ENCODE measurements at regions not wholly inside any gene's neighbourhood (a gene's known extent, or its start where the extent isn't known, plus 50 kb on each side); places are given as distances from the start of the nearest gene placed in this dataset.

DNA sequence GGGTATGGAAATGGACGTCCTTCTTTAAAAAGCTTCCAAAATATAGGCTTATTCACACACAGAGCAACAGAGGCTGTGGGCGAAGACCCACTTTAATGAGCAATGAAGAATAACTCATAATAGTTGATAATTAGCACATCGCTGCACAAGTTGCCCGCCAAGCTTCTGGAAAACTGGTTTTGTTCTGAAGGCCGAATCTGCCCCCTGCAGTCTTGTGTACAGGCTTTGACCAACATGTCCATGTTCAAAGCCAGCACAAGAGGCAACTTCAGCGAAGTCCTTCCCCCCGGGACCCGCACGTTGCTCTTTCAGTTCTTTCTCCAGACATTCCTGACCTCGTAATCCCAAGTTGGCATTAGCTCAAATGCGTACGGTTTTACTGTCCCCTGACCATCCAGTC is 73.3 kb downstream of the IRX5 start (continued):
- TF ChIP-seq, protein P1, sequence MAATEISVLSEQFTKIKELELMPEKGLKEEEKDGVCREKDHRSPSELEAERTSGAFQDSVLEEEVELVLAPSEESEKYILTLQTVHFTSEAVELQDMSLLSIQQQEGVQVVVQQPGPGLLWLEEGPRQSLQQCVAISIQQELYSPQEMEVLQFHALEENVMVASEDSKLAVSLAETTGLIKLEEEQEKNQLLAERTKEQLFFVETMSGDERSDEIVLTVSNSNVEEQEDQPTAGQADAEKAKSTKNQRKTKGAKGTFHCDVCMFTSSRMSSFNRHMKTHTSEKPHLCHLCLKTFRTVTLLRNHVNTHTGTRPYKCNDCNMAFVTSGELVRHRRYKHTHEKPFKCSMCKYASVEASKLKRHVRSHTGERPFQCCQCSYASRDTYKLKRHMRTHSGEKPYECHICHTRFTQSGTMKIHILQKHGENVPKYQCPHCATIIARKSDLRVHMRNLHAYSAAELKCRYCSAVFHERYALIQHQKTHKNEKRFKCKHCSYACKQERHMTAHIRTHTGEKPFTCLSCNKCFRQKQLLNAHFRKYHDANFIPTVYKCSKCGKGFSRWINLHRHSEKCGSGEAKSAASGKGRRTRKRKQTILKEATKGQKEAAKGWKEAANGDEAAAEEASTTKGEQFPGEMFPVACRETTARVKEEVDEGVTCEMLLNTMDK (IDR thresholded peaks at IDR 0.05; ENCODE audit: borderline replicate concordance, insufficient read depth, low read depth, low read length, poor library complexity, severe bottlenecking), result no peak
- TF ChIP-seq ZNF174 (CRISPR knock-in tag; IDR thresholded peaks at IDR 0.05), result no peak

DNA sequence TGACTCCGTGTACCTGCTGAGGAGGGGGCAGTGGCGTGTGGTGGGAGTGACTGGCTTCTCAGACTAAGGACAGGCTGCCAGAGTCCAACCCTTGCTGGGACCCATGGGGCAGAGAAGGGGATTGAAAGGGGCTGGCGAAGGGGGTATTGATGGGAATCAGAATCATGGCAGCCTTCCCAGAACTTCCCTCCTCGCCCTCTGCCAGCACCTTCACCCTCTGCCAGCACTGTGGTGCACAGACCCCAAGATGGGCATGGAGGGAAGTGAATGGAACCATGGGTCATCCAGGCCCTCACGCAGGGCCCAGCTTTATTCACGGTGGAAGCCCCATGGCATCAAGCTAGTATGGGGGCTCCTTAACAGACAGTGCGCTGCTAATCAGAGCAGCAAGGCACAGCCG is 76.8 kb downstream of the IRX5 start:
- ChIA-PET CTCF (ENCODE audit: low intra/inter-chr PET ratio) (no interaction called here), POLR2A (interaction anchor here (1.3 kb wide), 1 partner anchor 19 kb away, joined by 3 read pairs; no protein-coding TSS in a partner anchor)
- H4K20me1 ChIP-seq (replicated peaks; ENCODE audit: control insufficient read depth, insufficient read depth, low read length), result no peaks in the 10 kb centered on the region
- in situ Hi-C loops (cut with MboI) (loop anchor here (25.0 kb wide), 1 partner anchor 1070 kb away; no protein-coding TSS in a partner anchor), intact Hi-C loops (cut with micrococcal nuclease) (no loop called here)
- no peaks in the 10 kb centered on the region for H3K9me1 ChIP-seq (ENCODE audit: control insufficient read depth, insufficient read depth, low read length)
- H3K4me3 ChIP-seq, result no peak overlapping the region
- no peak overlapping the region for H3K4me2 ChIP-seq (ENCODE audit: insufficient read depth, low read length)
- no peaks in the 10 kb centered on the region; a peak in 1 of 5 replicates for H3K4me1 ChIP-seq (replicated peaks in 1 of 2; ENCODE audit: control insufficient read depth in 2 of 2, insufficient read depth in 2 of 2, low read length in 2 of 2)
- H3K79me2 ChIP-seq (ENCODE audit: control insufficient read depth, insufficient read depth, low read length), result no peaks in the 10 kb centered on the region
- ATAC-seq, result no peak
- no TSS peak for BruUV-seq (replicated peaks)
- DNase-seq (ENCODE audit: extremely low read depth in 1 of 4, low spot score in 3 of 4), result no peak
- no peak overlapping the region for H3K9ac ChIP-seq (ENCODE audit: insufficient read depth in 1 of 2, low read depth in 2 of 2, low read length in 2 of 2)
- H3K27me3 ChIP-seq (ENCODE audit: control insufficient read depth in 2 of 2, insufficient read depth in 2 of 2, low read length in 2 of 2), result peaks cover 15 to 38% of the 10 kb centered on the region in 2 experiments; a peak in 4 of 5 replicates
- H3K36me3 ChIP-seq (ENCODE audit: control insufficient read depth, insufficient read depth, low read length), result no peaks in the 10 kb centered on the region
- WGBS (ENCODE audit: insufficient coverage, low coverage, missing lambda C conversion rate), result 0% methylated on average over 8 of the region's 8 CpGs
- no peak overlapping the region for H3K27ac ChIP-seq (ENCODE audit: extremely low read depth, low read depth, low read length)
- H3K9me3 ChIP-seq (replicated peaks; ENCODE audit: control insufficient read depth, insufficient read depth, low read depth, low read length), result no peaks in the 10 kb centered on the region
- no peak for FAIRE-seq
- no peak overlapping the region for H2AFZ ChIP-seq (ENCODE audit: low read depth, low read length)
- TF ChIP-seq, protein P2, sequence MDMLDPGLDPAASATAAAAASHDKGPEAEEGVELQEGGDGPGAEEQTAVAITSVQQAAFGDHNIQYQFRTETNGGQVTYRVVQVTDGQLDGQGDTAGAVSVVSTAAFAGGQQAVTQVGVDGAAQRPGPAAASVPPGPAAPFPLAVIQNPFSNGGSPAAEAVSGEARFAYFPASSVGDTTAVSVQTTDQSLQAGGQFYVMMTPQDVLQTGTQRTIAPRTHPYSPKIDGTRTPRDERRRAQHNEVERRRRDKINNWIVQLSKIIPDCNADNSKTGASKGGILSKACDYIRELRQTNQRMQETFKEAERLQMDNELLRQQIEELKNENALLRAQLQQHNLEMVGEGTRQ (CRISPR knock-in tag; IDR thresholded peaks at IDR 0.05), result no peak
- TF ChIP-seq MAZ (CRISPR knock-in tag; conservative IDR thresholded peaks at IDR 0.05 in 1 of 2, IDR thresholded peaks at IDR 0.05 in 1 of 2) (no peak), HMG20B (CRISPR knock-in tag; IDR thresholded peaks at IDR 0.05) (no peak), PTTG1 (tag; IDR thresholded peaks at IDR 0.05; ENCODE audit: low read depth) (no peak), TRIM28 (IDR thresholded peaks at IDR 0.05) (no peak), SRSF3 (IDR thresholded peaks at IDR 0.05; ENCODE audit: insufficient read depth, low read length) (no peak)
- TF ChIP-seq, protein P3, sequence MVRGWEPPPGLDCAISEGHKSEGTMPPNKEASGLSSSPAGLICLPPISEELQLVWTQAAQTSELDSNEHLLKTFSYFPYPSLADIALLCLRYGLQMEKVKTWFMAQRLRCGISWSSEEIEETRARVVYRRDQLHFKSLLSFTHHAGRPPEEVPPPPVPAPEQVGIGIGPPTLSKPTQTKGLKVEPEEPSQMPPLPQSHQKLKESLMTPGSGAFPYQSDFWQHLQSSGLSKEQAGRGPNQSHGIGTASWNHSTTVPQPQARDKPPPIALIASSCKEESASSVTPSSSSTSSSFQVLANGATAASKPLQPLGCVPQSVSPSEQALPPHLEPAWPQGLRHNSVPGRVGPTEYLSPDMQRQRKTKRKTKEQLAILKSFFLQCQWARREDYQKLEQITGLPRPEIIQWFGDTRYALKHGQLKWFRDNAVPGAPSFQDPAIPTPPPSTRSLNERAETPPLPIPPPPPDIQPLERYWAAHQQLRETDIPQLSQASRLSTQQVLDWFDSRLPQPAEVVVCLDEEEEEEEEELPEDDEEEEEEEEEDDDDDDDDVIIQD (CRISPR knock-in tag; IDR thresholded peaks at IDR 0.05), result no peak
- TF ChIP-seq, protein P4, sequence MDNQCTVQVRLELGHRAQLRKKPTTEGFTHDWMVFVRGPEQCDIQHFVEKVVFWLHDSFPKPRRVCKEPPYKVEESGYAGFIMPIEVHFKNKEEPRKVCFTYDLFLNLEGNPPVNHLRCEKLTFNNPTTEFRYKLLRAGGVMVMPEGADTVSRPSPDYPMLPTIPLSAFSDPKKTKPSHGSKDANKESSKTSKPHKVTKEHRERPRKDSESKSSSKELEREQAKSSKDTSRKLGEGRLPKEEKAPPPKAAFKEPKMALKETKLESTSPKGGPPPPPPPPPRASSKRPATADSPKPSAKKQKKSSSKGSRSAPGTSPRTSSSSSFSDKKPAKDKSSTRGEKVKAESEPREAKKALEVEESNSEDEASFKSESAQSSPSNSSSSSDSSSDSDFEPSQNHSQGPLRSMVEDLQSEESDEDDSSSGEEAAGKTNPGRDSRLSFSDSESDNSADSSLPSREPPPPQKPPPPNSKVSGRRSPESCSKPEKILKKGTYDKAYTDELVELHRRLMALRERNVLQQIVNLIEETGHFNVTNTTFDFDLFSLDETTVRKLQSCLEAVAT (IDR thresholded peaks at IDR 0.05), result no peak
- TF ChIP-seq, protein P5, sequence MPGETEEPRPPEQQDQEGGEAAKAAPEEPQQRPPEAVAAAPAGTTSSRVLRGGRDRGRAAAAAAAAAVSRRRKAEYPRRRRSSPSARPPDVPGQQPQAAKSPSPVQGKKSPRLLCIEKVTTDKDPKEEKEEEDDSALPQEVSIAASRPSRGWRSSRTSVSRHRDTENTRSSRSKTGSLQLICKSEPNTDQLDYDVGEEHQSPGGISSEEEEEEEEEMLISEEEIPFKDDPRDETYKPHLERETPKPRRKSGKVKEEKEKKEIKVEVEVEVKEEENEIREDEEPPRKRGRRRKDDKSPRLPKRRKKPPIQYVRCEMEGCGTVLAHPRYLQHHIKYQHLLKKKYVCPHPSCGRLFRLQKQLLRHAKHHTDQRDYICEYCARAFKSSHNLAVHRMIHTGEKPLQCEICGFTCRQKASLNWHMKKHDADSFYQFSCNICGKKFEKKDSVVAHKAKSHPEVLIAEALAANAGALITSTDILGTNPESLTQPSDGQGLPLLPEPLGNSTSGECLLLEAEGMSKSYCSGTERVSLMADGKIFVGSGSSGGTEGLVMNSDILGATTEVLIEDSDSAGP (CRISPR knock-in tag; IDR thresholded peaks at IDR 0.05), result no peak

Data from K562 (cell line).